HFFc6 (cell line): ENCODE measurements at regions not wholly inside any gene's neighbourhood (a gene's known extent, or its start where the extent isn't known, plus 50 kb on each side); places are given as distances from the start of the nearest gene placed in this dataset.

Experiments
- DNase-seq: peaks from one replicate; pipeline ENCODE4 v3.0.0-alpha.2; 2018
- H3K27ac Mint-ChIP-seq: 2 replicates; pipeline ENCODE4 v1.8.0; 2020; ENCODE audit warnings: mild to moderate bottlenecking, mixed read lengths
- H3K27me3 Mint-ChIP-seq: 2 replicates; pipeline ENCODE4 v1.8.0; 2021; ENCODE audit warnings: mild to moderate bottlenecking, moderate library complexity, mixed read lengths; ENCODE audit not compliant: insufficient read depth
- H3K36me3 Mint-ChIP-seq: 2 replicates; pipeline ENCODE4 v1.8.0; 2021; ENCODE audit warnings: low read depth, mixed read lengths
- H3K4me1 Mint-ChIP-seq: 2 replicates; pipeline ENCODE4 v1.8.0; 2020; ENCODE audit warnings: low read depth, mixed read lengths
- H3K4me3 Mint-ChIP-seq: 2 replicates; pipeline ENCODE4 v1.8.0; 2020; ENCODE audit warnings: mild to moderate bottlenecking, moderate library complexity, mixed read lengths
- H3K9me3 Mint-ChIP-seq: 2 replicates; pipeline ENCODE4 v1.8.0; 2020; ENCODE audit warnings: mild to moderate bottlenecking, mixed read lengths
- TF ChIP-seq, protein P1 (sequence below): fragments of 200-600 bp; sonication (generic); IDR thresholded peaks from 2 replicates; pipeline ENCODE4 v1.5.0; 2021; ENCODE audit warnings: antibody characterized with exemption, mild to moderate bottlenecking

DNA sequence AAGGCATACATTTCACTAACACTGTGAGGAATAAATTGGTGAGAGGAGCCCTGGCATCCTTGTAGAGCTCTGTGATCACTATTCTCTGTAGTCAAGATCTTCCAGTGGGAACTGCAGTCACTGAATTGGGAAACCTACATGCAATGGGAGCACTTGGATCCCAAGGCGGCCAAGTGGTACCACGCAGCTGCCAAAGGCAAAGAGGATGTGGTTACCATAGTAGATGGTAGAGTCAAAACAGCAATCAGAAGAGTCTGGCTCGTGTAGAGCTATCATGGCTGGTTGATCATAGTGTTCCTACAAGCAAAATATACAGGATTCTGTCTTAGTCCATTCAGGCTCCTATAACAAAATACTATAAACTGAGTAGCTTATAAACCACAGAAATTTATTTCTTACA is 849.7 kb downstream of the ROBO2 start:
- Mint-ChIP-seq H3K27me3 (no peaks in the 10 kb centered on the region), H3K4me3 (no peak overlapping the region), H3K4me1 (no peaks in the 10 kb centered on the region), H3K36me3 (no peaks in the 10 kb centered on the region), H3K9me3 (peaks cover 4% of the 10 kb centered on the region; the same call in 1 of the 2 replicates), H3K27ac (no peak overlapping the region)
- TF ChIP-seq, protein P1, sequence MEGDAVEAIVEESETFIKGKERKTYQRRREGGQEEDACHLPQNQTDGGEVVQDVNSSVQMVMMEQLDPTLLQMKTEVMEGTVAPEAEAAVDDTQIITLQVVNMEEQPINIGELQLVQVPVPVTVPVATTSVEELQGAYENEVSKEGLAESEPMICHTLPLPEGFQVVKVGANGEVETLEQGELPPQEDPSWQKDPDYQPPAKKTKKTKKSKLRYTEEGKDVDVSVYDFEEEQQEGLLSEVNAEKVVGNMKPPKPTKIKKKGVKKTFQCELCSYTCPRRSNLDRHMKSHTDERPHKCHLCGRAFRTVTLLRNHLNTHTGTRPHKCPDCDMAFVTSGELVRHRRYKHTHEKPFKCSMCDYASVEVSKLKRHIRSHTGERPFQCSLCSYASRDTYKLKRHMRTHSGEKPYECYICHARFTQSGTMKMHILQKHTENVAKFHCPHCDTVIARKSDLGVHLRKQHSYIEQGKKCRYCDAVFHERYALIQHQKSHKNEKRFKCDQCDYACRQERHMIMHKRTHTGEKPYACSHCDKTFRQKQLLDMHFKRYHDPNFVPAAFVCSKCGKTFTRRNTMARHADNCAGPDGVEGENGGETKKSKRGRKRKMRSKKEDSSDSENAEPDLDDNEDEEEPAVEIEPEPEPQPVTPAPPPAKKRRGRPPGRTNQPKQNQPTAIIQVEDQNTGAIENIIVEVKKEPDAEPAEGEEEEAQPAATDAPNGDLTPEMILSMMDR = no peak
- no peak for DNase-seq

DNA sequence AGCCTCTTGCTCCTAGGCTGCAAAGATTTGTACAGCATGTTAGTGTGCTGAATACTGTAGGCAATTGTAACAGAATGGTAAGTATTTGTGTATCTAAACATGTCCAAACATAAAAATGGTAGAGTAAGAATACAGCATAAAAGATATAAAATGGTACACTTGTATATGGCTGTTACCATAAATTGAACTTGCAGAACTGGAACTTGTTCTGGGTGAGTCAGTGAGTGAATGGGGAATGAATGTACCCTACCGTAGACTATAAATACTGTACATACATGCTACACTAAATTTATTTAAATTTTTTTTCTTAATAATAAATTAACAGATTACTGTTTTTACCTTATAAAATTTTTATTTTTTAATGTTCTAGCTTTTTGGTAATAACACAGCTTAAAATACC is 858.7 kb downstream of the ROBO2 start:
- 0 out of 2 replicates have a peak, but pooled peaks cover 7% of the 10 kb centered on the region for H3K36me3 Mint-ChIP-seq
- peaks cover 23% of the 10 kb centered on the region for H3K9me3 Mint-ChIP-seq
- H3K27ac Mint-ChIP-seq = no peak overlapping the region
- DNase-seq = no peak
- H3K4me1 Mint-ChIP-seq = no peaks in the 10 kb centered on the region
- TF ChIP-seq, protein P1 = no peak
- no peaks in the 10 kb centered on the region for H3K27me3 Mint-ChIP-seq
- H3K4me3 Mint-ChIP-seq = no peak overlapping the region

DNA sequence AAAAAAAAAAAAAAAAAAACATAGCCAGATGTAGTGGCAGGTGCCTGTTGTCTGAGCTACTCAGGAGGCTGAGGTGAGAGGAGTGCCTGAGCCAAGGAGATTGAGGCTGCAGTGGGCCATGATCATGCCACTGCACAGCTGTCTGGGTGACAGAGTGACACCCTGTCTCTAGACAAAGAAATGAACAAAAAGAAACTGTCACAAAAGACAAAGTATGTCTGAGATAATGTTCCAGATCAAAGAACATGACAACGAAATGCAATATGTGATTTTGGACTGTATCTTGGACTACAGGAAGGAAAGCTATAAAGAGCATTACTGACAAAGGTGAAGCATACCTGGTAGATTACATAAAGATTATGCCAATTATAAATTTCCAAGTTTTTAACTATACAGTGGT is 862.8 kb downstream of the ROBO2 start:
- Mint-ChIP-seq H3K36me3 (0 out of 2 replicates have a peak, but pooled peaks cover 4% of the 10 kb centered on the region), H3K27me3 (no peaks in the 10 kb centered on the region), H3K4me3 (no peak overlapping the region), H3K4me1 (no peaks in the 10 kb centered on the region), H3K9me3 (peaks cover 20% of the 10 kb centered on the region), H3K27ac (no peak overlapping the region)
- DNase-seq = no peak
- TF ChIP-seq, protein P1 = no peak

DNA sequence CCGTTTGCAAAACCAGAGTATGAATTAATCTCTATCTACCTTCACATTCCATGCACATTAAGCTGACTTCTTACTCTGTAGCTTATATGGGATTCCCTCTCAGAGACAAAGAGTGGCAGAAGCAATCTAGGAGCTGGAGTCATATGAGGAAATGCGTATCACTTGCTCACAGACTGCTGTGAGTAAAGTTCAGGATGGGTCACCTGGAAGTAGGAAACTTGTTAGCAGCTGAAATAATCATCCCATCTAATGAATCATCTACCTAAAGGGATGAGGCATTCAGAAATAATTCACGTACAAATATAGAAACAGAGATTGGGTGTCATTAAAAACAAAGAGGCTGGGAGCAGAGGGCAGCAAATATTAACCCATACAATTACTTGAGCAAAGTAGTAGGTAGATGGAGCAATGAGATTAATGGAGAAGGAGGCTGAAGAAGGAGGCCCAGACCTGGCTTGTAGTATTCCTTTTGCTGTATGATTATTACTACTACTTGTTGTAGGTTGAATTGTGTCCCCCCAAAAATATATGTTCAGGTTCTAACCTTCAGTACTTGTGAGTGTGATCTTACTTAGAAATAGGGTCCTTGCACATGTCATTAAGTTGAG is 866.3 kb downstream of the ROBO2 start:
- Mint-ChIP-seq H3K4me3 (no peak overlapping the region), H3K4me1 (no peaks in the 10 kb centered on the region), H3K9me3 (peaks cover 9% of the 10 kb centered on the region), H3K27me3 (no peaks in the 10 kb centered on the region), H3K36me3 (no peaks in the 10 kb centered on the region), H3K27ac (no peak overlapping the region)
- TF ChIP-seq, protein P1 = no peak
- DNase-seq = no peak

DNA sequence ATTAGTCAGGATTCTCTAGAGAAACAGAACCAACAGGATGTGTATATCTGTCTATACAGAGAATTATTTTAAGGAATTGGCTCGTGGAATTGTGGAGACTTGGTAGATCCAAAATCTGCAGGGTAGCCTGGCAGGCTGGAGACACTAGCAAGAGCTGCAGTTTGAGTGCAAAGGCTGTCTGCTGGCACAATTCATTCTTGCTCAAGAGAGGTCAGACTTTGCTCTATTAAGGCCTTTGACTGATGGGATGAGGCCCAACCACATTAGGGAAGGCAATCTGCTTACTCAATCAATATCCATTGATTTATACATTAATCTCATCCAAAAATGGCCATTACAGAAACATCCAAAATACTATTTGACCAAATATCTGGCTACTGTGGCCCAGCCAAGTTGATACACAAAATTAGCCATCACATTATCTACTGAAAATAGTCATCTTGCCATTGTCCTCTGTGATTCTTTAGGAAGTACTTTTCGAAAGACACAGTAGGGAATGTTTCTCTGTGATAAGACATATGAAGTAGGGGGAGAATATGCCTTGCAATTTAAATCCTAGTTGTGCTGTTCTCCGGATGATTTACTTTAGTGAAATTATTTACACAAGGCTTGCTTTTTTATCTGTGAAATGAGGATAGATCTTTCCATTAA is 873.8 kb downstream of the ROBO2 start:
- Mint-ChIP-seq H3K36me3 (no peaks in the 10 kb centered on the region), H3K27me3 (no peaks in the 10 kb centered on the region; the same call in 1 of the 2 replicates), H3K9me3 (no peaks in the 10 kb centered on the region; the same call in 1 of the 2 replicates), H3K27ac (no peak overlapping the region), H3K4me1 (no peaks in the 10 kb centered on the region), H3K4me3 (no peak overlapping the region)
- no peak for DNase-seq
- TF ChIP-seq, protein P1 = no peak
